ENCODE measurements at regions not wholly inside any gene's neighbourhood (a gene's known extent, or its start where the extent isn't known, plus 50 kb on each side); places are given as distances from the start of the nearest gene placed in this dataset.

DNA sequence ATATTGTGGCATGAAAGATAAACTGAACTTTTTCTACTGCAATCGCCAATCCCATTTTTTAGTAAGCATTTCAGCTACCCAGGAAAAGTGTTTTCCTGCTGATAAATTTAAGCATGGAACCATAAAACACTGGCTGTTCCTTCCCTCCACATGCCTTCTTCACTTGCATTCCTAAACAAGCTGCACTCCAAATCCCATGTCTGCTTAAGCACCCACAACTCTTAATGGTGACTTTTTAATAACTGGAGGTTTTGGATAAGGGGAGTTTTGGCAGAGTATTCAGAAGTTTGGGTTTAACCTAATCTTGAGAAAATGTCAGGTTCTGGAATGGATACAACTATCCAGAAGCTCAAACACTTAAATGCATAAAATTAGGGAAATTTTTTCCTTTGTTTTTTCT lies 345.6 kb upstream of the CA10 start:
- no peaks in the 10 kb centered on the region for H3K36me3 ChIP-seq (ENCODE audit: control insufficient read depth, insufficient read depth, low read length, severe bottlenecking)
- H3K4me1 ChIP-seq (ENCODE audit: control insufficient read depth, insufficient read depth, low read length), result no peaks in the 10 kb centered on the region
- no peak overlapping the region for H3K9ac ChIP-seq (ENCODE audit: low read length)
- H3K27me3 ChIP-seq (replicated peaks; ENCODE audit: control insufficient read depth, insufficient read depth, low read length), result no peaks in the 10 kb centered on the region
- H3K4me3 ChIP-seq (ENCODE audit: low read length), result no peak overlapping the region
- DNase-seq (ENCODE audit: low read depth), result no peak
- H3K9me3 ChIP-seq (ENCODE audit: control insufficient read depth, low read length), result no peaks in the 10 kb centered on the region

DNA sequence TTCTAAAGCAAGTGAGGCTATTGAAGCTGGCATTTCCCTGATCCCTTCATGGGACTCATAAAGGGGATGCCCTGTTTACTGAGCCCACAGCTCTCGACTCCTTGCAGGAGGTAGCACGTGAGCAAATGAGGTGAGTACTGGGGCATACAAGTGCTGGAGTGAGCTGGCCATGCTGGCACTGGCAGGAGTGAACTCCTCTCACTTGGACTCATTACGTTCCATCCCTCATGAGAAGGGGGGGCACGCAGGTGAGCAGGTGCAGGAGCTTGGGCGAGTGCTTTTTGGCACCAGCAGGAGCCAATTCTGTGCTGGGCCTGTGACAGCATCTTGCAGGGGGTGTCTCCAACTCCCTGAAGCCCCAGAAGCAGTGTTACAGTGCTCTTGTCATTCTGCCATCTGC lies 337.1 kb upstream of the CA10 start:
- Histone ChIP-seq H3K27me3 (replicated peaks; ENCODE audit: control insufficient read depth, insufficient read depth, low read length) (no peaks in the 10 kb centered on the region), H3K36me3 (ENCODE audit: control insufficient read depth, insufficient read depth, low read length, severe bottlenecking) (no peaks in the 10 kb centered on the region), H3K4me3 (ENCODE audit: low read length) (no peak overlapping the region), H3K9ac (ENCODE audit: low read length) (no peak overlapping the region), H3K9me3 (ENCODE audit: control insufficient read depth, low read length) (peaks cover 4% of the 10 kb centered on the region), H3K4me1 (ENCODE audit: control insufficient read depth, insufficient read depth, low read length) (no peaks in the 10 kb centered on the region)
- DNase-seq (ENCODE audit: low read depth), result no peak

DNA sequence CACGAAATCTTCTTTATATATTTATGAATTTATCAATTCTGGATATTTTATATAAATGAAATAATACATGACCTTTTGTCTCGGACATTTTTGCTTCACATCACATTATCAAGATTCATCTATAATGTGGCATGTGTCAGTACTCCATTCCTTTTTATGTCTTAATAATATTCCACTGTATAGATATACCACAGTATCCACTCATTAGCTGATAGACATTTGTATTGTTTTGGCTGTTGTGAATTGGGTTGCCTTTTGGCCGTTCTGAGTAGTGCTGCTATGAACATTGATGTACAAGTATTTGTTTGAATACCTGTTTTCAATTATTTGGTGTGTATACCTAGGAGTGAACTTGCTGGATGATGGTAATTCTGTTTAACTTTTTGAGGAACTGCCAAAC lies 323.8 kb upstream of the CA10 start:
- H3K27me3 ChIP-seq (replicated peaks; ENCODE audit: control insufficient read depth, insufficient read depth, low read length), result no peaks in the 10 kb centered on the region
- no peak overlapping the region for H3K9ac ChIP-seq (ENCODE audit: low read length)
- no peaks in the 10 kb centered on the region for H3K9me3 ChIP-seq (ENCODE audit: control insufficient read depth, low read length)
- H3K4me1 ChIP-seq (ENCODE audit: control insufficient read depth, insufficient read depth, low read length), result no peaks in the 10 kb centered on the region
- no peaks in the 10 kb centered on the region for H3K36me3 ChIP-seq (ENCODE audit: control insufficient read depth, insufficient read depth, low read length, severe bottlenecking)
- H3K4me3 ChIP-seq (ENCODE audit: low read length), result no peak overlapping the region
- DNase-seq (ENCODE audit: low read depth), result no peak

DNA sequence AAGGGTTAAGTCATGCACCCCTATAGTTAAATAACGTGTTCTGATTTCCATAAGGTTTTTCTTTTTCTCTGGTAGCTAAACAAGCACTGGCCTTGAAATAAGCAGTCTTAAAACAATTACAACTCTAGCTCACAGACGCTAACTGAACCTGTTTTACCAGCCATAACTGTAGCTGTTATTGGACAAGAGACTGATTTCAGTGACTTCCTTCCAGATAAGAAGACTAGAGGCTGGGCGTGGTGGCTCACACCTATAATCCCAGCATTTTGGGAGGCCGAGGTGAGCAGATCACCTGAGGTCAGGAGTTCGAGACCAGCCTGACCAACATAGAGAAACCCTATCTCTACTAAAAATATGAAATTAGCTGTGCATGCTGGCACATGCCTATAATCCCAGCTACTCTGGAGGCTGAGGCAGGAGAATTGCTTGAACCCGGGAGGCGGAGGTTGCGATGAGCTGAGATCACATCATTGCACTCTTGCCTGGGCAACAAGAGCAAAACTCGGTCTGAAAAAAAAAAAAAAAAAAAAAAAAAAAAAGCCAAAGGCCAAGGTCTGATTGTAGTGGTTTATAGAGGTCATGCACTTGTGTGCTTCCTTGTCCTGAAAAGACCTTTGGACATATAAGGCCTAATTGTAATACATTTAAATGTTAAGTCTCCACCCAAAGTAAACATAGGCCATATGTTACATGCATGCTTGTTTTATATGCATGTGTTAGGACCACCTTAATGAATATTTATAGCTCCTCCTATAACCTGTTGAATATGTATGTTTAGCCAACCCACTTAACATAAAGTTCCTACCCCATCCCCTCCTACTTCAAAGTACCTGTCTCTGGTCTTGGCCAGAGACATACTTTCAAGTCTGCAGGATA lies 319.5 kb upstream of the CA10 start:
- H3K9me3 ChIP-seq (ENCODE audit: control insufficient read depth, low read length), result peaks cover 3% of the 10 kb centered on the region
- H3K36me3 ChIP-seq (ENCODE audit: control insufficient read depth, insufficient read depth, low read length, severe bottlenecking), result no peaks in the 10 kb centered on the region
- no peak overlapping the region for H3K9ac ChIP-seq (ENCODE audit: low read length)
- no peak for DNase-seq (ENCODE audit: low read depth)
- no peak overlapping the region for H3K4me3 ChIP-seq (ENCODE audit: low read length)
- H3K4me1 ChIP-seq (ENCODE audit: control insufficient read depth, insufficient read depth, low read length), result no peaks in the 10 kb centered on the region
- no peaks in the 10 kb centered on the region for H3K27me3 ChIP-seq (replicated peaks; ENCODE audit: control insufficient read depth, insufficient read depth, low read length)

DNA sequence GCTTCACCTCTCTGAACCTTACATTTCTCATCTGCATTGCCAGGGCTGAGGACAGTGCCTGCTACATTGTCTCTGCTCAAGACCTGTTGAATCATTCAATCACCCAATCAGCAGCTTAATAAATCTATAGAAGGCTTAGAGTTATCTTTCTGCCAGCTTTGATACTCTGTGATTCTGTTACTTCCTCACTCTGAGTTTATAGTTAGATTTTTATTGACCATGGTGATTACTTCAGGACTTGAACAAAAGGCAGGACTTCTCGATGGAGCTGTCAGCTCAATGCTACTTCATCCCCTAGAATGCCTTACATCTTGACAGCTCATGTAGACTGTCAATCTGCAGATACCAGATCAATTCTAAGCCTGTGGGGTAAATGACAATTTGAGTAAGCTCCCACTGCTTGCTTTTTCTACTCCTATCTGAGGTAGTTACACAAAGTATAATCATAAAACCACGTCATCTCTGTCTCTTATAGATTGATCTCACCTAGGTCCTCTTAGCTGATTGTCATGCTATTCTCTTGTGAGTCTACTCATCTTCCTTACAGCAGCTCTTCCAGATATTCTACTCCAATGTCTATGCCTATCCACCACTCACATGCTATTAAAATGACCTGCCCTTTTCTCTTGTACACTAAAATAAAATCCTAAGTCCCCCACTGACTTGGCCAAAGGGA lies 318.3 kb upstream of the CA10 start:
- DNase-seq (ENCODE audit: low read depth), result no peak
- no peak overlapping the region for H3K9ac ChIP-seq (ENCODE audit: low read length)
- peaks cover 3% of the 10 kb centered on the region for H3K9me3 ChIP-seq (ENCODE audit: control insufficient read depth, low read length)
- no peaks in the 10 kb centered on the region for H3K27me3 ChIP-seq (replicated peaks; ENCODE audit: control insufficient read depth, insufficient read depth, low read length)
- no peaks in the 10 kb centered on the region for H3K36me3 ChIP-seq (ENCODE audit: control insufficient read depth, insufficient read depth, low read length, severe bottlenecking)
- H3K4me3 ChIP-seq (ENCODE audit: low read length), result no peak overlapping the region
- H3K4me1 ChIP-seq (ENCODE audit: control insufficient read depth, insufficient read depth, low read length), result no peaks in the 10 kb centered on the region

DNA sequence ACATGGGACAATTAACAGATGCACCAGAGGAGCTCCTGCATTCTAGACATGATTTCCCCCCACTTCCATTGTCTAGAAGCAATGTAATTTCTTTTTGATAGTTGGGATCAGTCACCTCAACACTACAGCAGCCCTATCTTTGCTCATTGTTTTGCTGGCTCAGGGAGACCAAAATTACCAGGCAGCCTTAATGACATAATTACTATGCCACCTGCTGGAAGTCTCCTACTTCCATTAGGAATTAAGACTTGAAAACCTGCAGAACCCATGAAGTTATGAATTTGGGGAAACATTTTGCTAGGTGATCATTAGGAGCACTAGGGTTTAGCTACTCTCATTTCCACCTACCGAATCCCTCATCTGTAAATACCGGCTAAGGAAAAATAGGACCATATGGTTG lies 312.0 kb upstream of the CA10 start:
- Histone ChIP-seq H3K9ac (ENCODE audit: low read length) (no peak overlapping the region), H3K36me3 (ENCODE audit: control insufficient read depth, insufficient read depth, low read length, severe bottlenecking) (no peaks in the 10 kb centered on the region), H3K9me3 (ENCODE audit: control insufficient read depth, low read length) (peaks cover 3% of the 10 kb centered on the region), H3K4me3 (ENCODE audit: low read length) (no peak overlapping the region), H3K27me3 (replicated peaks; ENCODE audit: control insufficient read depth, insufficient read depth, low read length) (no peaks in the 10 kb centered on the region), H3K4me1 (ENCODE audit: control insufficient read depth, insufficient read depth, low read length) (no peaks in the 10 kb centered on the region)
- no peak for DNase-seq (ENCODE audit: low read depth)

DNA sequence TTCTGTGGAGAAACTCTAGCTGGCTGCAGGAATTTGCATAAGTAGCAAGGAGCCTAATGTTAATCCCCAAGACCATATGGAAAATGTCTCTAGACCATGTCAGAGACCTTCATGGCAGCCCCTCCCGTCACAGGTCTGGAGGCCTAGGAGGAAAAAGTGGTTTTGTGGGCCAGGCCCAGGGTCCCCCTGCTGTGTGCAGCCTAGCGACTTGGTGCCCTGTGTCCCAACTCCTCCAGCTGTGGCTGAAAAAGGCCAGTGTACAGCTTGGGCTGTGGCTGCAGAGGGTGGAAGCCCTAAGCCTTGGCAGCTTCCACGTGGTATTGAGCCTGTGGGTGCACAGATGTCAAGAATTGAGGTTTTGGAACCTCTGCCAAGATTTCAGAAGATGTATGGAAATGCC lies 306.9 kb upstream of the CA10 start:
- Histone ChIP-seq H3K36me3 (ENCODE audit: control insufficient read depth, insufficient read depth, low read length, severe bottlenecking) (no peaks in the 10 kb centered on the region), H3K9me3 (ENCODE audit: control insufficient read depth, low read length) (no peaks in the 10 kb centered on the region), H3K4me1 (ENCODE audit: control insufficient read depth, insufficient read depth, low read length) (no peaks in the 10 kb centered on the region), H3K4me3 (ENCODE audit: low read length) (no peak overlapping the region), H3K27me3 (replicated peaks; ENCODE audit: control insufficient read depth, insufficient read depth, low read length) (no peaks in the 10 kb centered on the region), H3K9ac (ENCODE audit: low read length) (no peak overlapping the region)
- DNase-seq (ENCODE audit: low read depth), result no peak

DNA sequence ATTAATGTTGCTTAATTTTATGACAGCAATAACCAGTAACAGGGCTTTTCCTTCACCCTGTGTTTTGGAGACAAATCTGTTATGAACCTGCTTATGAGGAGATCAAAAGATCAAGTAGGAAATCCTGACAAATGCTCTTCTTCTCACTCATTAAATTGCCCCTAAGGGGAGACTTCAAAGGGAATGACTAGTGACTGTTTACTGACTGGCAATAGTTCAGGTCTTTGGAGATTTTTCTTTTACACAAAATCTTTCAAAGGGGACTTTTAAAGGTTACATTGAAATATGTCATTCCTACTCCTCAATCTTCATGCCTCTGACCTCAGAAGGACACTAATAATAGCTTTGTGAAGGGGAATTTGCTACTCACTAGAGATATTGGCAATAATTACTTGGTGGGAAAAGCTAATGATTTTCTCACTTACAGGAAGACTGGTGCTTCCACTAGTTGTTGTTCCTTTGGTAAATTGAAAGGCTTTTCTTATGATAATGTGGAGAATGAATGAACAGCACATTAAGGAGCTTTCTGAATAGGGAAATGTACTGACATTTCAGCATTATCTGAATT lies 292.9 kb upstream of the CA10 start:
- H3K9ac ChIP-seq (ENCODE audit: low read length), result no peak overlapping the region

DNA sequence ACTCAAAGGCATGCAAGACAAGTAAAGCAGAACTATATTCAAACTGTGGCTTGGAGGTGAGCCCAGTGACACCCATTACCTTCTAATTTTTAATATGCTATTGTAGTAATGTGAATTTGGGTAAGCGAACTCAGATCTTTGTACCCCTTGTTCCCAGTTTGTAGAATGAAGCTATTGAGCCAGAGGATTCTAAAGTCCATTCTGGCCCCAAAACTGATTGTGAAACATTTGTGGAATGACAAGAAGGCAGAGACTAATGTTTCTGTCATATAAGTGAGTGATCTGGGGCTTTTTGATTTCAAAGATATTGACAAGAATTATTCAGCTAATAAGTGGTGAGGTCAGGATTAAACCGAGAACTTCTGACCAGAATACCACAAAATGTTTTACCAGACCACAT lies 283.8 kb upstream of the CA10 start:
- H3K36me3 ChIP-seq (ENCODE audit: control insufficient read depth, insufficient read depth, low read length, severe bottlenecking), result no peaks in the 10 kb centered on the region
- no peak overlapping the region for H3K9ac ChIP-seq (ENCODE audit: low read length)
- H3K4me1 ChIP-seq (ENCODE audit: control insufficient read depth, insufficient read depth, low read length), result no peaks in the 10 kb centered on the region
- H3K27me3 ChIP-seq (replicated peaks; ENCODE audit: control insufficient read depth, insufficient read depth, low read length), result no peaks in the 10 kb centered on the region
- H3K9me3 ChIP-seq (ENCODE audit: control insufficient read depth, low read length), result no peaks in the 10 kb centered on the region
- DNase-seq (ENCODE audit: low read depth), result no peak
- H3K4me3 ChIP-seq (ENCODE audit: low read length), result no peak overlapping the region

More for the DNA sequence above, 292.9 kb upstream of the CA10 start:
- no peaks in the 10 kb centered on the region for H3K27me3 ChIP-seq (replicated peaks; ENCODE audit: control insufficient read depth, insufficient read depth, low read length)
- DNase-seq (ENCODE audit: low read depth), result no peak
- no peaks in the 10 kb centered on the region for H3K4me1 ChIP-seq (ENCODE audit: control insufficient read depth, insufficient read depth, low read length)
- no peaks in the 10 kb centered on the region for H3K36me3 ChIP-seq (ENCODE audit: control insufficient read depth, insufficient read depth, low read length, severe bottlenecking)
- H3K9me3 ChIP-seq (ENCODE audit: control insufficient read depth, low read length), result peaks cover 2% of the 10 kb centered on the region
- no peak overlapping the region for H3K4me3 ChIP-seq (ENCODE audit: low read length)

DNA sequence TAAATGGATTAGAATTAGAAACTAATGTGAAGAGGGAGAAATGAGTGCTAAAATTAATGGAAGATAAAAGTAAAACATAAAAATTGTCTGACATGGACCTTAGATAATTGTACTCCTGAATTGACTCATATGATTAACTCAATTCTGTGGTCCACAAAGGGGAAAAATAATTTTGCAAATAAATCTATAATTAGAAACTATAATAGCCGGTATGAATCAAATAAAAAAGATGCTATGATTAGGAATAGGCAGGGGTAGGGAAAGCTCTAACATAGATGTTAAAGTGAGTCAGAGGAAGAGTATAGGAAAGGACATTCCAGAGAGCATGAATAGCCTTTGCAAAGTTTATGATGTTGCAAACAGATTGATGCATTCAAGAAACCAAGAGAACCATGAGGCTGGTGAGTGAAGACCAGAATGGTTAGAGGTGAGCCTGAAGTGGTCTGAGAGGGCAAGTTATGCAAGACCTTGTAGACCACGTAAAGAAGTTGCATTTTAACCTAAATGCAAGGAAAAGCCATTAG lies 262.1 kb upstream of the CA10 start:
- Histone ChIP-seq H3K9ac (ENCODE audit: low read length) (no peak overlapping the region), H3K36me3 (ENCODE audit: control insufficient read depth, insufficient read depth, low read length, severe bottlenecking) (no peaks in the 10 kb centered on the region), H3K4me1 (ENCODE audit: control insufficient read depth, insufficient read depth, low read length) (no peaks in the 10 kb centered on the region), H3K27me3 (replicated peaks; ENCODE audit: control insufficient read depth, insufficient read depth, low read length) (no peaks in the 10 kb centered on the region), H3K4me3 (ENCODE audit: low read length) (no peak overlapping the region), H3K9me3 (ENCODE audit: control insufficient read depth, low read length) (no peaks in the 10 kb centered on the region)
- no peak for DNase-seq (ENCODE audit: low read depth)

DNA sequence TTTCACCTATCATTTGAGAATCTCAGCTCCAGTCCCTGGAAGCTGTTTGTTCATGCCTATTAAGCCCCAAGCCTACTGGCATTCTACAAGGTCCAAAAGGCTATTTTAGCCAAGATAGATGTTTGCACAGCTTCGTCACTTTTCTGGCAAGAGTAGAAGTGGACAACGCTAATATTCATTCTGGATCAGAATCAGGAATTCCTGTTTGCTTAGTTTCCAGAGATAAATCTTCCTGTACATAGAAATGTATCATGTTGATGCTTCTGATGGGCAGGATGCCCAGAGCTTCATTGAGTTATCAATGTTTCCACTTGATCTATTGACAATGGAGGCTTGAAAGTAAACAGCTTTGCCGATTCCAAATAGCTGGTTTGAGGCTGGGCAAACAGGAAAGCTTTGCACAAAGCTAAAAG lies 260.7 kb upstream of the CA10 start:
- Histone ChIP-seq H3K36me3 (ENCODE audit: control insufficient read depth, insufficient read depth, low read length, severe bottlenecking) (no peaks in the 10 kb centered on the region), H3K9me3 (ENCODE audit: control insufficient read depth, low read length) (no peaks in the 10 kb centered on the region), H3K4me3 (ENCODE audit: low read length) (no peak overlapping the region), H3K9ac (ENCODE audit: low read length) (no peak overlapping the region), H3K27me3 (replicated peaks; ENCODE audit: control insufficient read depth, insufficient read depth, low read length) (no peaks in the 10 kb centered on the region), H3K4me1 (ENCODE audit: control insufficient read depth, insufficient read depth, low read length) (no peaks in the 10 kb centered on the region)
- no peak for DNase-seq (ENCODE audit: low read depth)
